Activated CD4-positive, alpha-beta T cell treated with anti-CD3 and anti-CD28 coated beads, Interleukin-2, Interleukin-4, amounts not matched to agents 100 ng/mL and 50 ng/mL, durations not matched to agents 16 hours and 8 hours (primary cell): ENCODE measurements at regions not wholly inside any gene's neighbourhood (a gene's known extent, or its start where the extent isn't known, plus 50 kb on each side); places are given as distances from the start of the nearest gene placed in this dataset.
"Not testable (repeated sequence)": the region's sequence is repeated elsewhere in the genome, so short reads cannot be mapped to it uniquely, and the experiment has no call there.

Source experiments
- DNase-seq: peaks from one replicate; pipeline ENCODE4 v3.0.0-alpha.2; 2020; ENCODE audit warnings: low spot score

GRCh38 chr14:38705220-38705619 is 397.8 kb downstream of the SEC23A start:
- DNase-seq: no peak

- no peak for DNase-seq
Observed at GRCh38 chr14:38704220-38704619, 398.8 kb downstream of the SEC23A start.

GRCh38 chr14:38696925-38697324 is 406.1 kb downstream of the SEC23A start:
- no peak for DNase-seq

DNA sequence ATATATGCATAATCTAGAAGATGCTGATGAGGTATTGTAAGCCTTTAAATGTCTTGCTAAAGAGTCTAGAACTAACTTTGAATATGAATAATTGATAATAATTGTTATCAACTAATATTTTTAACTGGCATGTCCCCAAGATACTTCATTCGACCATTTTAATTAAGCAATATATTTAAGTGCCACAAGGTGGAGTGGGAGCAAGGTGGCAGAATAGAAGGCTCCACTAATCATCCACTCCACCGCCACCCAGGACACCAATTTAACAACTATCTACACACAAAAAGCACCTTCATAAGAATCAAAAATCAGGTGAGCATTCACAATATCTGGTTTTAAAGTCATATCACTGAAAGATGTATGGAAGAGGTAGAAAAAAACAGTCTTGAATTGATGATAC is 409.6 kb downstream of the SEC23A start:
- no peak for DNase-seq

DNA sequence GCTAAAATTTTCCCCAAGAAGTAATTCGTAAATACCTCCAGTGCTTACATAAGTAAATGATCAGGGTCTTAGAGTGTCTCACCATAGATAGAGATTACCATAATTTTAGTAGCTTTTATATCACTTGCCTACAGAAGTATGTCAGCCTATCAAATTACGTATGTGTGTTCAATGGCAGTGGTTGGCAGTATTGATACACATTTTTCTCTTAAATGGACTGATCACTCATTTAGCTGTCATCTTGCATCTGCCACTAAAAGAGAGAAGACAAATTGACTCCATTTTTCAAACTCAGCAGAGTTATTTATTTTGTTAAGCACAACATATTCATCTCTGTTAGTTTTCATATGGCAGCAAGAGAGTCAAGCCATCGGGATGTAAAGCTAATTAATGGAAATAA is 413.1 kb upstream of the CLEC14A start:
- DNase-seq: no peak

DNA sequence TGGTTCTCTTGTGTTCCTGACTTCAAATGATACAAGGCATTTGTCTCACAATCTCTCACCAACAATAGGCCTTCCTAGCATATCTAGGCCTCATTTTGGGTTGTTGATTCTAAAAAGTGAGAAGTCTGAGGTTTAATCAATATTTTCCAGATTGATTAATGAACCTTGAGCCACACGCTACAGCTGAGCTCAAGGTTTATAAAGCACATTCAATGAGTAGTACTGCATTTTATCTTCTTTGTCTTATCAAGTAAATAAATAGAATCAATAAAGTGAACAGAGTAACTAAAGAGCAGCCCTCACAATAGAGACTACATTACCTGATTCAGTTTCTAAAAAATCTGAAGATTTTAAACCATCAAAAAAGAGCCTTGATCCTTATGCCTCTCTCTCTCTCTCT is 407.5 kb upstream of the CLEC14A start:
- no peak for DNase-seq

GRCh38 chr14:38662781-38663180 is 406.9 kb upstream of the CLEC14A start:
- no peak for DNase-seq

DNA sequence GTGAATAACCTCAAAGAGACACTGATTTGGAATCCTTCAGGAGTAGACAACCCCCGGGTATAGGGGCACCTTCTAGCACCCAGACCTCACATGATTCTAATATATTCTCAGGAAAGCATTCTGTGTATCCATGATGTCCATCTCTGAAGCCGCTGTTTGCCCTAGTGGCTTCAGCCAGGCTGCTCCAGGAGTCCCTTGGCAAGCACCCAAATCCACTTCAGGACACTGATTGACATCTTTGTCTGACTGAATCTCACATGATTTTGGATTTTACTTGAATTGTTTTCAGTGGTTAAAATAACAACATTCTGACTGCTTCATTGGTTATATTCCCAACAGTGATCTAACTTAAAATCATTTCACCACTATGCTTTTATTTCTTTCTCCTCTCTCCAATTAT is 390.5 kb upstream of the CLEC14A start:
- no peak for DNase-seq

DNA sequence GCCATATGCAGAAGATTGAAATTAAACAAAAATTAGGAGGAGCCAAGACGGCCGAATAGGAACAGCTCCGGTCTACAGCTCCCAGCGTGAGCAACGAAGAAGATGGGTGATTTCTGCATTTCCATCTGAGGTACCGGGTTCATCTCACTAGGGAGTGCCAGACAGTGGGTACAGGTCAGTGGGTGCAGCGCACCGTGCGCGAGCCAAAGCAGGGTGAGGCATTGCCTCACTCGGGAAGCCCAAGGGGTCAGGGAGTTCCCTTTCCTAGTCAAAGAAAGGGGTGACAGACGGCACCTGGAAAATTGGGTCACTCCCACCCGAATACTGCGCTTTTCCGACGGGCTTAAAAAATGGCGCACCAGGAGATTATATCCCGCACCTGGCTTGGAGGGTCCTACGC is 379.0 kb upstream of the CLEC14A start:
- DNase-seq: not testable (repeated sequence)

DNA sequence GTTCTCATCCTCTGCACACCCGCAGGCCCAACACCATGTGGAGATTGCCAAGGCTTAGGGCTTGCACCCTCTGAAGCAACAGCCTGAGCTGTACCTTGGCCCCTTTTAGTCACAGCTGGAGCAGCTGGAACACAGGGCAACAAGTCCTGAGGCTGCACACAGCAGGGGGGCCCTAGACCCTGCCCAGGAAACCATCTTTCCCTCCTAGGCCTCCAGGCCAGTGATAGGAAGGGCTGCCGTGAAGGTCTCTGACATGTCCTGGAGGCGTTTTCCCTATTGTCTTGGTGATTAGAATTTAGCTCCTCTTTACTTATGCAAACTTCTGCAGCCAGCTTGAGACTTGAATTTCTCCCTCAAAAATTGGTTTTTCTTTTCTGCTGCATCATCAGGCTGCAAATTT is 373.5 kb upstream of the CLEC14A start:
- no peak for DNase-seq

DNA sequence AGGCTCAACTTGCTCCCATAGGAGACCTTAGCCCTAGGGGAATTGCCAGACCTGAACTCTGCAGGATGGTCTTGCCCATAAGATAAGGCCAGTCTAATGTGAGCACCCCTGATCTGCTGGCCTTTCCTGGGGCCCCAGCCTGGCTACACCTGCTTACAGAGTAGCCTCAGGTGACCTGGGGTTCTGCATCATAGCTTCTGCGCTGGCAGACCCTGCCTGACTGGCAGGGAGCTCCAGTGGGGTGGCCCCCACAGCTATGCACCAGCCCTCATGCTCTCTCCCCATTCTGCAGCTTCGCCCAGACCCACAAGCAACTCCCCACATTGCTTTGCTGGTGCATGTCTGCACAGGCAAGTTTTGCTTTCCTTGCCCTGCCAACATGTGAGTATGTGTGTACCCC is 371.3 kb upstream of the CLEC14A start:
- DNase-seq: no peak

GRCh38 chr14:38623661-38624060 is 367.8 kb upstream of the CLEC14A start:
- DNase-seq: no peak

GRCh38 chr14:38618514-38618913 is 362.6 kb upstream of the CLEC14A start:
- peak; percentile 14 for DNase-seq

DNA sequence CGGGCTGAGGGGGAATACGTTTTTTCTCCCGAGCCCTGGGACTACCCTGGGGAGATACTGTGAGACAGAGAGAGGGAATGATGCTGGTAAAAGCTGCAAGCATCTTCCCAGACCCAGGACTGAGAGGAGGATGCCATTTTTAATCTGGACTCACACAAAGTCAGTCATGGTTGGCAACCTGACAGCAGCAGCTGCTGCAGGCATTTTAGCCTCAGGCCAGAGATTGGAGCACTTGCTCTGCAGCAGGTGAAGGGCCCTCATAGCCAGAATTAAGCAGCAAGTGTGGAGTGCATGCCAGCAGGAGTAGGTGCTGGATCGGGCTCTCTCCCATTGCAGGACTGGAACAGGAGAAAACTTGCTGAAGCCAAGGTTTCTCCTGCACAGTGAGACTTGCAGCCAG is 361.1 kb upstream of the CLEC14A start:
- no peak for DNase-seq

- DNase-seq: no peak
Observed at GRCh38 chr14:38611928-38612327, 356.0 kb upstream of the CLEC14A start.

GRCh38 chr14:38608244-38608643 is 352.4 kb upstream of the CLEC14A start:
- DNase-seq: no peak

DNA sequence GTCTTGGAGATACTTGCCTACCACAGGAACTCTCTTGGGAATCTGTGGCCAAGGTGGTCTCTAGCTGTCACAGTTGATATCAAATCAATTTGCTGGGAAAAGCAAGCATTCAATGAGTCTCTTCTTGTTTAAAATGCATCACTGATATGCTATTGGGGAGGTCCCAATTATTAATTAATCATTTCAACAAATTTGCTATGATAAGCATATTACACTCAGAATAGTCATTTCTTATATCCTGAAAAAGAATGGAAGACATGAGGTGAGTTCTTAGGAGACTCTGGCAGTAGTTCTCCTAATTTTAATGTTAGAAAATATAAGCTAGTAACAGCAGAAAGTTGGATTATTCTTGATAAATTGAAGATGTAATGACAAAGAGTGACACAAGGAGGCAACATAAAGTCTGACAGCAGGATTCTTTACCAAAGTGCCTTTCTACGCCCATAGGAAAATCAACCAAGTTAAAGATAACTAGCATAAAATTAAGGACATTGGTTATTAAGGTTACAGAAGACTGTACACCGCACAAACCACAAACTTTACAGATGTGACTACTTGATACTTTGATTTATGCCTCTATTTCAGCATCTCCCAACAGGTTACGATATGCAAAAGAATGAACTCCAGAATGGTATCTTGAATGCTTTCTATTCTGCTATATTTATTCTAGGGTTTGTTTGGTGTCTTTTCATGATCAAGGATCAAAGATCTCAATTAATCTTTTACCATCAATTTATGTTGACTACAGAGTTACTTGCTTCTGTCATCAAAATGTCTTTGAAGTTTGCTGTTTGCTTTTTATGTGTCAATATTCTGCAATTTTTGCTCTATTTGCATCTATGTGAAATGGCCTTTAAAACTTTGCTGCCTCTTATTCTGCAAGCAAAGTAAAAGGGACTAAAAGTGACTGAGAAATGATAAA is 349.6 kb upstream of the CLEC14A start:
- no peak for DNase-seq

DNA sequence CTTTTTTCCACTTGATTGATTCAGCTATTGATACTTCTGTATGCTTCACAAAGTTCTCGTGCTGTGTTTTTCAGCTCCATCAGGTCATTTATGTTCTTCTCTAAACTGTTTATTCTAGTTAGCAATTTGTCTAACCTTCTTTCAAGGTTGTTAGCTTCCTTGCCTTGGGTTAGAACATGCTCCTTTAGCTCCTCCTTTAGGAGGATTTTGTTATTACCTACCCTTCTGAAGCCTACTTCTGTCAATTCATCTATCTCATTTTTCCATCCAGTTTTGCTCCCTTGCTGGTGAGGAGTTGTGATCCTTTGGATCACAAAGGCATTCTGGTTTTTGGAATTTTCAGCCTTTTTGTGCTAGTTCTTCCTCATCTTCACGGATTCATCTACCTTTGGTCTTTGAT is 344.7 kb upstream of the CLEC14A start:
- DNase-seq: not testable (repeated sequence)

DNA sequence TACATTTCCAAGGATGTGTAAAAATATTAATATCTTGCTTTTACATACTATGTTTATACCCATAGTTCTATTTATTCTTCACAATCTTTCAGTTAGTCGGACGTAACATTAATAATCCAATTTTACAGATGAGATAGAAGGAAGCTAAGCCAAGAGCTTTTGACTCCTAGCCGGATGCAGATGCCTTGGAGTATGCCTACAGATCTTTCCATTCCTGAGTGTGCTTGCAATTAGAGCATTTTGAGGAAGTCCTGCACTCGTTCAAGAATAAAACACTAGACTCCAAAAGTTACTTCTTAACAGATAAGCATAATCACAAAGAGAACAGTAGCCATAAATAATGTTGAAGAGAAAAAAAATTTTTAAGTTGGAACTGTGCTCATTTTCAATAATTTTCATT is 337.6 kb upstream of the CLEC14A start:
- DNase-seq: no peak

DNA sequence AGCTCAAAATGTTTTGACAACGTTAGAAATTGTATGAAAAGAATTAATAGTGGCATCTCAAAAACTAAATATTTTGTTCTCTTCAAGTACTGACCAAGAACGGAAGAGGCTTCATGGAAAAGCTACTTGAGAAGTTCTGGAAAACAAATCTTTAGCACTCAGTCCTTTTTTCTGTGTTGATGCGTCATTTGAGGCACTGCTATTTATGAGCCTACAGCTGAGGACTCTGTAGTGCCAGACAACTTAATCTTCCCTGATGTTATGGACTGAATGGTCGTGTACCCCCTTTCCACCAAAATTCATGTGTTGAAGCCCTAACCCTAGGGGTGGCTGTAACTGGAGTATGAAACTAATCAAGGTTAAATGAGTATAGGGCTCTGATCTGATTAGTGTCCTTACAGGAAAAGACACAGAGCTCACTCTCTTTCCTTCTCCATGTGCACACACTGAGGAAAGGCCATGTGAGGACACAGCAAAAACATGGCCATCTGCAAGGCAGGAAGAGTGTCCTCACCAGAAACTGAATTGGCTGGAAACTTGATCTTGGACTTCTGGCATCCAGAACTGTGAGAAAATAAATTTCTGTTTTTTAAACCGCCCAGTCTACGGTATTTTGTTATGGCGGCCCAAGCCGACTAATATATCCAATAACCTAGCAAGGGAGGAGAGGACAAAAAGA is 337.0 kb upstream of the CLEC14A start:
- no peak for DNase-seq

DNA sequence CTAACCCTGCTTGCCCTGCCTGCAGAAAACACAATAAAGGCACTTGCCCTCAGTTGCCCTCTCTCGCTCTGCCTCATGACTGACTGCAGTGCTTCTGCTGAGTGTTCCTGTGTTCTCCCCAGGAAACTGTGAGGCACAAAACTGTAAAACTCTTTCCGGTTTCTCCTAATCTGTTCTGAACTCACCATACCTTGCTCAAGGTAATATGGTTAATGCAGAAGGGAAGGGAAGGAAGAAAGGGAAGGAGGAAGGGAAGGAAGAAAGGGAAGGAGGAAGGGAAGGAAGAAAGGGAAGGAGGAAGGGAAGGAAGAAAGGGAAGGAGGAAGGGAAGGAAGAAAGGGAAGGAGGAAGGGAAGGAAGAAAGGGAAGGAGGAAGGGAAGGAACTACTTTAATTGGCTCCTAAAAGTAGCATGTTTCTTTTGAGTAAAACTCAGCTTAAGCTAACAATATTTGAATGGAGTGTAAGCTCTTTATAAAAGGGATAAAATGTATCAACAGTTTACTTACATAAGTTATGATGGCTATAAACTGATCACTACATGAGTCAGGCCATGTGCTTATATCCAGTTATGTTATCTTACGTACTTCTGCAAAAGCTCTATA is 334.0 kb upstream of the CLEC14A start:
- no peak for DNase-seq

DNA sequence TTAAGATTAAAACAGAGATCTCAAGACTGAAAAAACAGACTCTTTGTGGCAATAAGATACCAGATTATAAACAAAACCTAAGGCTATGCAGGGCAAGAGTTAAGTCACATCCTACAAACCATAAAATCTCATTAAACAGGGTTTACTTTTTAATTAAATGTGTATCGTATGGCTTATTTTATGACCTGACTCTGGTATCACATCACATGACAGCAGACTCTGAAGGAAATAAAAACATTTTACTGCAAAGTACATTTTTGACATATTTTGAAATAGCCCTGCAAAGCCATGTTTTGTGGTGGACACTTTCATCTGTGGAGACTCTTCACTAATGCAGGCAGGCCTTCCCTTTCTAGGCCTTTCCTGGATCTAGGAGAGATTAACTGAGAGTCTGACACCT is 327.6 kb upstream of the CLEC14A start:
- no peak for DNase-seq

DNA sequence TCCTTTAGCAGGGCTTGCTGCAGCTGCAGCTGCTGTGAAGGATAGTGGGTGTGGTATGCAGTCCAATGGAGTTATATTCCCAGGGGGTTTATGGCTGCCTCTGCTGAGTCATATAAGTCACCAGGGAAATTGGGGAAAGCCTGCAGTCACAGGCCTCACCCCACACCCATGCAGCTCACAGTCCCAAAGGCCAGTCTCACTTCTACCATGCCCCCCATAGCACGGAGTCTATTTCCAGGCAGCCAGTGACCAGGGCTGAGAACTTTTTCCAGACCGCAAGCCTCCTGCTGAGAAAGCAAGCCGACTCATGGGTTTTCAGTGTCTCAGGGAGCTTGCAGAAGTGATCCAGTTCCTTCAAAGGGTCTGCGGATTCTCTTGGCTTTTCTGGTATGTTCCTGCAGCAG is 322.4 kb upstream of the CLEC14A start:
- no peak for DNase-seq
